ENCODE measurements at regions not wholly inside any gene's neighbourhood (a gene's known extent, or its start where the extent isn't known, plus 50 kb on each side); places are given as distances from the start of the nearest gene placed in this dataset.

DNA sequence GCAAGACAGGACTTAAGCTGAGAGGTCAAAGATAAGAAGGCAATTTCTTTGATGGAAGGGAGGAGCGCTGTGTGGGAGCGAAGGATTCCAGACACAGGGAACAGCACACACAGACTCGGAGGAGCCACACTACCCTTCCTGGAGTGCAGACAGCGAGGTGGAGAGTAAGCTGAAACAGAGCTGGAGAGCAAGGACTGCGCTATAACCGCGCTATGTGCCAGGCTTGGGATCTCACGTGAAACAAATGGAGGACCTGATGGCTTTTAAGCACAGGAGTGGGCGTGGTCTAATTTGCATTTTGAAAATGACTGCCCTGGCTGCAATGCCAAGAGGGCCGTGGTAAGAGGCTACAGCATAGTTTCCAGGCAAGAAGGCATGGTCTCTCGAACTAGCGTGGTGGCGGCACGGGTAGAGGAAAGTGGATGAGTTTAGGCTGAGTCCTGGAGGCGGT is 113.9 kb upstream of the SORBS2 start:
- no peaks in the 10 kb centered on the region for H4K20me1 ChIP-seq (ENCODE audit: control insufficient read depth, extremely low read depth, insufficient read depth, low read length)
- H3K4me1 ChIP-seq (ENCODE audit: control insufficient read depth, extremely low read depth, insufficient read depth, low read length), result no peaks in the 10 kb centered on the region
- no peak overlapping the region for H2AFZ ChIP-seq (ENCODE audit: low read length)
- DNase-seq (ENCODE audit: low read depth in 2 of 2), result no peak
- no peak overlapping the region for H3K4me2 ChIP-seq (ENCODE audit: extremely low read depth, insufficient read depth, low read length)
- no peaks in the 10 kb centered on the region for H3K27me3 ChIP-seq (ENCODE audit: control insufficient read depth, insufficient read depth, low read length)
- no peaks in the 10 kb centered on the region for H3K79me2 ChIP-seq (ENCODE audit: control insufficient read depth, insufficient read depth, low read length)
- no peaks in the 10 kb centered on the region for H3K36me3 ChIP-seq (ENCODE audit: control insufficient read depth, insufficient read depth, low read length)
- no peaks in the 10 kb centered on the region for H3K9me3 ChIP-seq (ENCODE audit: control insufficient read depth, insufficient read depth, low read depth, low read length)
- no peak for TF ChIP-seq EZH2 (IDR thresholded peaks at IDR 0.05; ENCODE audit: low read length, missing control alignments)
- TF ChIP-seq, protein P1, sequence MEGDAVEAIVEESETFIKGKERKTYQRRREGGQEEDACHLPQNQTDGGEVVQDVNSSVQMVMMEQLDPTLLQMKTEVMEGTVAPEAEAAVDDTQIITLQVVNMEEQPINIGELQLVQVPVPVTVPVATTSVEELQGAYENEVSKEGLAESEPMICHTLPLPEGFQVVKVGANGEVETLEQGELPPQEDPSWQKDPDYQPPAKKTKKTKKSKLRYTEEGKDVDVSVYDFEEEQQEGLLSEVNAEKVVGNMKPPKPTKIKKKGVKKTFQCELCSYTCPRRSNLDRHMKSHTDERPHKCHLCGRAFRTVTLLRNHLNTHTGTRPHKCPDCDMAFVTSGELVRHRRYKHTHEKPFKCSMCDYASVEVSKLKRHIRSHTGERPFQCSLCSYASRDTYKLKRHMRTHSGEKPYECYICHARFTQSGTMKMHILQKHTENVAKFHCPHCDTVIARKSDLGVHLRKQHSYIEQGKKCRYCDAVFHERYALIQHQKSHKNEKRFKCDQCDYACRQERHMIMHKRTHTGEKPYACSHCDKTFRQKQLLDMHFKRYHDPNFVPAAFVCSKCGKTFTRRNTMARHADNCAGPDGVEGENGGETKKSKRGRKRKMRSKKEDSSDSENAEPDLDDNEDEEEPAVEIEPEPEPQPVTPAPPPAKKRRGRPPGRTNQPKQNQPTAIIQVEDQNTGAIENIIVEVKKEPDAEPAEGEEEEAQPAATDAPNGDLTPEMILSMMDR (conservative IDR thresholded peaks at IDR 0.05 in 1 of 2, IDR thresholded peaks at IDR 0.05 in 1 of 2; ENCODE audit: low read depth in 1 of 2, low read length in 2 of 2), result no peak
- no peak overlapping the region for H3K27ac ChIP-seq (ENCODE audit: insufficient read depth, low read length)
- no peak overlapping the region for H3K4me3 ChIP-seq (replicated peaks in 1 of 4; ENCODE audit: control extremely low read depth in 1 of 4, insufficient read depth in 1 of 4, low read depth in 3 of 4, low read length in 4 of 4)
- no peak overlapping the region for H3K9ac ChIP-seq (ENCODE audit: insufficient read depth, low read length)

DNA sequence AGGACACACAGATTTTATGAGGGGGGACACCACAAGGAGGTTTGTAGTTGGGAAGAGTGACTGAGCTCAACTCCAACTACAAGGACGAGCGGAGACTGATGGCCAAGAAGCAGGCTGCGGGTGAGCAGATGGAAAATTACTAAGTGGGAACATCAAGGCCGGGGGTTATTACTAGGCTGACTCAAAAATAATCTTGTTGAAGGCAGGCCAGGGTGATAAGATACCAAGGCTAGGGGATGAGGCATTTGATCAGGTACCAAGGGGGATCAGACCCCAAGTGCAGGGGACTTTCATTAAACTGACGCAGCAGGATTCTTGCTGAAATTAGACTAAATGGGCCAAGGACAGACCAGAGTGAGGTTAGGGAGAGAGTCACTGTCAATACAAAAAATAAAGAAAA is 119.4 kb upstream of the SORBS2 start:
- no peaks in the 10 kb centered on the region for H3K4me1 ChIP-seq (ENCODE audit: control insufficient read depth, extremely low read depth, insufficient read depth, low read length)
- DNase-seq (ENCODE audit: low read depth in 2 of 2), result no peak
- no peak overlapping the region for H3K4me2 ChIP-seq (ENCODE audit: extremely low read depth, insufficient read depth, low read length)
- H3K27ac ChIP-seq (ENCODE audit: insufficient read depth, low read length), result no peak overlapping the region
- TF ChIP-seq, protein P1 (conservative IDR thresholded peaks at IDR 0.05 in 1 of 2, IDR thresholded peaks at IDR 0.05 in 1 of 2; ENCODE audit: low read depth in 1 of 2, low read length in 2 of 2), result no peak
- no peak overlapping the region for H3K9ac ChIP-seq (ENCODE audit: insufficient read depth, low read length)
- H3K4me3 ChIP-seq (replicated peaks in 1 of 4; ENCODE audit: control extremely low read depth in 1 of 4, insufficient read depth in 1 of 4, low read depth in 3 of 4, low read length in 4 of 4), result no peak overlapping the region
- no peaks in the 10 kb centered on the region for H4K20me1 ChIP-seq (ENCODE audit: control insufficient read depth, extremely low read depth, insufficient read depth, low read length)
- H3K36me3 ChIP-seq (ENCODE audit: control insufficient read depth, insufficient read depth, low read length), result no peaks in the 10 kb centered on the region
- no peaks in the 10 kb centered on the region for H3K79me2 ChIP-seq (ENCODE audit: control insufficient read depth, insufficient read depth, low read length)
- no peaks in the 10 kb centered on the region for H3K9me3 ChIP-seq (ENCODE audit: control insufficient read depth, insufficient read depth, low read depth, low read length)
- H2AFZ ChIP-seq (ENCODE audit: low read length), result no peak overlapping the region
- no peaks in the 10 kb centered on the region for H3K27me3 ChIP-seq (ENCODE audit: control insufficient read depth, insufficient read depth, low read length)

DNA sequence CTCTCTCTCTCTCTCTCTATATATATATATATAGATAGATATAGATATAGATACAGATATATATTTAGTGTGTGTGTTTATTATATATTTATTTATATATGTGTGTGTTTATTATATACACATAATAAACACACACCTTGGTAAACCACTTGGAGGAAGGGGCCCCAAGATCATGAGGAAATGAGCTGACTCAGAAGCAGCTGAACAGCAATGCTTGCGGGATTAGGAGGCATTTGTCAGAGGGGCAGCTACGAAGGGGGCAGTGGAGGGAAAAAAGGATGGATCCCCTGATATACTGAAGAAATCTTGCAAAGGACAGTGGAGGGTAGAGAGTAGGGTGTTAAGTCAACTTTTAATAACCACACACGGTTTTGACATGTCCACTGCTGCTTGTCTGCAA is 120.0 kb upstream of the SORBS2 start:
- Histone ChIP-seq H3K4me1 (ENCODE audit: control insufficient read depth, extremely low read depth, insufficient read depth, low read length) (no peaks in the 10 kb centered on the region), H4K20me1 (ENCODE audit: control insufficient read depth, extremely low read depth, insufficient read depth, low read length) (no peaks in the 10 kb centered on the region), H3K27me3 (ENCODE audit: control insufficient read depth, insufficient read depth, low read length) (no peaks in the 10 kb centered on the region), H3K4me3 (replicated peaks in 1 of 4; ENCODE audit: control extremely low read depth in 1 of 4, insufficient read depth in 1 of 4, low read depth in 3 of 4, low read length in 4 of 4) (no peak overlapping the region), H3K27ac (ENCODE audit: insufficient read depth, low read length) (no peak overlapping the region), H3K9me3 (ENCODE audit: control insufficient read depth, insufficient read depth, low read depth, low read length) (no peaks in the 10 kb centered on the region), H3K9ac (ENCODE audit: insufficient read depth, low read length) (no peak overlapping the region), H3K4me2 (ENCODE audit: extremely low read depth, insufficient read depth, low read length) (no peak overlapping the region), H3K36me3 (ENCODE audit: control insufficient read depth, insufficient read depth, low read length) (no peaks in the 10 kb centered on the region), H2AFZ (ENCODE audit: low read length) (no peak overlapping the region), H3K79me2 (ENCODE audit: control insufficient read depth, insufficient read depth, low read length) (no peaks in the 10 kb centered on the region)
- DNase-seq (ENCODE audit: low read depth in 2 of 2), result no peak
- no peak for TF ChIP-seq EZH2 (IDR thresholded peaks at IDR 0.05; ENCODE audit: low read length, missing control alignments)
- TF ChIP-seq, protein P1 (conservative IDR thresholded peaks at IDR 0.05 in 1 of 2, IDR thresholded peaks at IDR 0.05 in 1 of 2; ENCODE audit: low read depth in 1 of 2, low read length in 2 of 2), result no peak

All from fibroblast of lung (primary cell).